Thymus (tissue), 11 donors: ENCODE measurements at regions not wholly inside any gene's neighbourhood (a gene's known extent, or its start where the extent isn't known, plus 50 kb on each side); places are given as distances from the start of the nearest gene placed in this dataset.

Experiments used
- DNase-seq, 9 donors: peaks; one replicate each; pipeline ENCODE4 v3.0.0-alpha.2; 2013; ENCODE audit warnings: low spot score in 9 of 9, low read depth in 6 of 9, missing footprints in 1 of 9
- H3K27ac ChIP-seq, 2 donors: one replicate each; pipeline ENCODE4 v1.5.1; 2013; ENCODE audit warnings: control low read depth in 1 of 2, low read depth in 1 of 2, low read length in 1 of 2, mild to moderate bottlenecking in 1 of 2, moderate library complexity in 1 of 2
- H3K27me3 ChIP-seq, 2 donors: one replicate each; pipeline ENCODE4 v1.5.1; 2013; ENCODE audit warnings: low read length in 1 of 2; ENCODE audit not compliant: control insufficient read depth in 2 of 2, insufficient read depth in 1 of 2
- H3K36me3 ChIP-seq, 2 donors: one replicate each; pipeline ENCODE4 v1.5.1; 2013; ENCODE audit warnings: low read length in 1 of 2, mild to moderate bottlenecking in 1 of 2, moderate library complexity in 1 of 2; ENCODE audit not compliant: control insufficient read depth in 2 of 2, insufficient read depth in 2 of 2
- H3K4me1 ChIP-seq, 2 donors: one replicate each; pipeline ENCODE4 v1.5.1; 2013; ENCODE audit warnings: low read length in 2 of 2; ENCODE audit not compliant: control insufficient read depth in 2 of 2, insufficient read depth in 2 of 2
- H3K4me3 ChIP-seq, 2 donors: one replicate each; pipeline ENCODE4 v1.5.1; 2013; ENCODE audit warnings: low read length in 2 of 2, control low read depth in 1 of 2, mild to moderate bottlenecking in 1 of 2
- H3K9me3 ChIP-seq, 2 donors: one replicate each; pipeline ENCODE4 v1.5.1; 2013; ENCODE audit warnings: low read length in 1 of 2, mild to moderate bottlenecking in 1 of 2; ENCODE audit not compliant: control insufficient read depth in 2 of 2, insufficient read depth in 1 of 2
- WGBS: extraction: QIAGEN DNeasy Blood & Tissue Kit; methylation state at CpG from one replicate; pipeline ENCODE4 v1.1.7; 2013; 5-methylcytosine and 5-hydroxymethylcytosine counted together
- donor health status: healthy.

GRCh38 chr17:69719474-69720048, 305.1 kb downstream of the MAP2K6 start:
- no peak overlapping the region for H3K4me3 ChIP-seq
- H3K27me3 ChIP-seq = no peaks in the 10 kb centered on the region
- no peak overlapping the region for H3K27ac ChIP-seq
- H3K36me3 ChIP-seq = no peaks in the 10 kb centered on the region
- H3K9me3 ChIP-seq = no peaks in the 10 kb centered on the region
- DNase-seq = no peak
- 94% methylated on average over 8 of the region's 8 CpGs for WGBS
- no peaks in the 10 kb centered on the region for H3K4me1 ChIP-seq

GRCh38 chr17:69722518-69722917, 308.0 kb downstream of the MAP2K6 start:
- H3K27ac ChIP-seq = no peak overlapping the region
- H3K27me3 ChIP-seq = no peaks in the 10 kb centered on the region
- DNase-seq = no peak
- no peaks in the 10 kb centered on the region for H3K36me3 ChIP-seq
- H3K4me3 ChIP-seq = no peak overlapping the region
- H3K9me3 ChIP-seq = no peaks in the 10 kb centered on the region
- WGBS = 96% methylated on average over 2 of the region's 2 CpGs
- H3K4me1 ChIP-seq = no peaks in the 10 kb centered on the region

- Histone ChIP-seq H3K4me1 (no peaks in the 10 kb centered on the region), H3K9me3 (no peaks in the 10 kb centered on the region), H3K27ac (no peak overlapping the region), H3K4me3 (no peak overlapping the region), H3K27me3 (no peaks in the 10 kb centered on the region), H3K36me3 (no peaks in the 10 kb centered on the region)
- WGBS = 94% methylated on average over 3 of the region's 3 CpGs
- no peak for DNase-seq
Measured at GRCh38 chr17:69723316-69723715, 308.8 kb downstream of the MAP2K6 start.

GRCh38 chr17:69723741-69724140, 309.2 kb downstream of the MAP2K6 start:
- no peaks in the 10 kb centered on the region for H3K4me1 ChIP-seq
- H3K36me3 ChIP-seq = no peaks in the 10 kb centered on the region
- H3K27ac ChIP-seq = no peak overlapping the region
- no peaks in the 10 kb centered on the region for H3K27me3 ChIP-seq
- no peak for DNase-seq
- no peak overlapping the region for H3K4me3 ChIP-seq
- no peaks in the 10 kb centered on the region for H3K9me3 ChIP-seq

GRCh38 chr17:69724238-69724637, 309.7 kb downstream of the MAP2K6 start:
- WGBS = 95% methylated on average over 1 of the region's 1 CpG
- DNase-seq = no peak

GRCh38 chr17:69725146-69725545, 310.6 kb downstream of the MAP2K6 start:
- DNase-seq = no peak
- Histone ChIP-seq H3K4me1 (no peaks in the 10 kb centered on the region), H3K27me3 (no peaks in the 10 kb centered on the region), H3K27ac (no peak overlapping the region), H3K9me3 (no peaks in the 10 kb centered on the region), H3K4me3 (no peak overlapping the region), H3K36me3 (no peaks in the 10 kb centered on the region)
- WGBS = 93% methylated on average over 3 of the region's 3 CpGs

More at GRCh38 chr17:69724238-69724637, 309.7 kb downstream of the MAP2K6 start:
- Histone ChIP-seq H3K27ac (no peak overlapping the region), H3K27me3 (no peaks in the 10 kb centered on the region), H3K4me3 (no peak overlapping the region), H3K4me1 (no peaks in the 10 kb centered on the region), H3K36me3 (no peaks in the 10 kb centered on the region), H3K9me3 (no peaks in the 10 kb centered on the region)

- H3K36me3 ChIP-seq = no peaks in the 10 kb centered on the region
- 97% methylated on average over 2 of the region's 2 CpGs for WGBS
- H3K9me3 ChIP-seq = no peaks in the 10 kb centered on the region
- no peak for DNase-seq
- no peak overlapping the region for H3K4me3 ChIP-seq
- no peak overlapping the region for H3K27ac ChIP-seq
- H3K4me1 ChIP-seq = no peaks in the 10 kb centered on the region
- no peaks in the 10 kb centered on the region for H3K27me3 ChIP-seq
Measured at GRCh38 chr17:69728816-69729215, 314.3 kb downstream of the MAP2K6 start.

- H3K36me3 ChIP-seq = no peaks in the 10 kb centered on the region
- no peak for DNase-seq
- H3K9me3 ChIP-seq = no peaks in the 10 kb centered on the region
- no peak overlapping the region for H3K27ac ChIP-seq
- no peaks in the 10 kb centered on the region for H3K4me1 ChIP-seq
- H3K4me3 ChIP-seq = no peak overlapping the region
- H3K27me3 ChIP-seq = no peaks in the 10 kb centered on the region
Measured at GRCh38 chr17:69729944-69730343, 315.4 kb downstream of the MAP2K6 start.

- DNase-seq = no peak
- no peaks in the 10 kb centered on the region for H3K4me1 ChIP-seq
- H3K9me3 ChIP-seq = no peaks in the 10 kb centered on the region
- H3K4me3 ChIP-seq = no peak overlapping the region
- H3K27ac ChIP-seq = no peak overlapping the region
- no peaks in the 10 kb centered on the region for H3K27me3 ChIP-seq
- WGBS = 96% methylated on average over 3 of the region's 3 CpGs
- H3K36me3 ChIP-seq = no peaks in the 10 kb centered on the region
Measured at GRCh38 chr17:69732272-69732918, 317.9 kb downstream of the MAP2K6 start.
